DMS114 treated with DMSO at 0.1 percent for 48 hours (cell line): ENCODE measurements at regions not wholly inside any gene's neighbourhood (a gene's known extent, or its start where the extent isn't known, plus 50 kb on each side); places are given as distances from the start of the nearest gene placed in this dataset.

Experiments
- DNase-seq: peaks from one replicate; lab custom pipeline; 2025; ENCODE audit not compliant: unreplicated experiment; lab: John Stamatoyannopoulos, UW

DNA sequence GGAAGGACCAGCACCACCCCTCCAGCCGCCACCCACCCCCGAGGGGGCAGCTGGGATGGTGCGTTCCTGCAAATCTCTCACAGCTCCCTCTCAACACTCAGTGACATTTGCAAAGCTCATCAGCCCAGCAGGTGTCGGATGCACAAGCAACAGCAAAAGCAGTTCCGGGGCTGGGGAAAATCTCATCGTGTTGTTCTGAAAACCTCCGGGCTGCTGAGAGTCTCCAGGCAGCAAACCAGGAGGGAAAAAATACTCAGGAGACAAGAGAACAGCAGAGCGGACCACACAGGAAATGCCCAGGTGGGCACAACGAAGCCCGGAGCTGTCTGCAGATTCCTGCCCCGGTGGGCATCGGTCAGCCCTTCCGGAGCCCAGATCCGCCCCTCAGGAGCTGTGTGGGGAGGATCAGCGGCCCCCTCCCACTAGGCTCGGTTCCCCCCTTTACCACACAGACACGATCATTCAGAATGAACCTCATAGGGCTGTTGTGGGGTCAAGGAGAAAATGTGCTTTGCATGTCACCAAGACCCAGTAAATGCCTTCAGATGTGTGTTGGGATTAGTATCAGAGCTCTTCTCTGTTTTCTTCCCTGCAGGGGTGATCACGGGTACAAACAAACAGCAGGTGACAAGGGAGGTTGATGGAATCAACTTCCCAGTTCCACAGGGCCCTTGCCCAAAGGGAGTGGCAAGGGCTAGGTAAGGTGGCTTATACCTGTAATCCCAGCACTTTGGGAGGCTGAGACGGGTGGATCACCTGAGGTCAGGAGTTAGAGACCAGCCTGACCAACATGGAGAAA, 127.0 kb upstream of the TIAM1 start:
- DNase-seq = no peak

DNA sequence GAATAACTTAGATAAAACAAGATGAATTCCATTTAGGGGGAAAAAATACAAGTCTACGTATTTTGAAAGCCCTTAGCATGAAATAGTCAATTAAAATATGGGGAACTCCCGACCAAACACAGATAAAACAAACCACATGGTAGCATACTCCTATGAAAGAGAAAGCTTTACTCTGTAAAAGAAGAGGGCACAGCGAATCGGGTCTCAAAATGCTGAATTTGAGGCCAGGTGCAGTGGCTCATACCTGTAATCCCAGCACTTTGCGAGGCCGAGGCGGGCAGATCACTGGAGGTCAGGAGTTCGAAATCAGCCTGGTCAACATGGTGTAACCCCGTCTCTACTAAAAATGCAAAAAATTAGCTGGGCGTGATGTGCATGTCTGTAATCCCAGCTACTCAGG, 116.9 kb upstream of the TIAM1 start:
- DNase-seq = no peak

DNA sequence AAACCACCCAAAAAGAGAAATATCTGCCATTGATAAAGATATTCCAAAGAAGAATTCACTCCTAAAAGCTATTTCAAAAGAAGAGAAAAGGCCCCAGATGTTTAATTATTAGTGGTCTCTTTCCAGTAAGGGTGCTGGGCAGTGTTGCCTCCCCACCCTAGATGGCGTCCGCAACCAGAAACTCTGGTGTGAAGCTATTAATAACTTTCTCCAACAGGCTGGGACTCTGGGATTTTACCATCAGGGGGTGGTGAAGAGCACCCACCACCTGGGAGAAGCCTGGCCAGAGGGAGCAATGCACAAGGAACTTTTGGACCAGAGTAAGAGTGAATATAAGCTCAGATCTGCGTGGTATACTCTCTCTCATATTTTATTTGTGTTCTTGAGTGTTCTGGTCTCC, 115.4 kb upstream of the TIAM1 start:
- DNase-seq = no peak

DNA sequence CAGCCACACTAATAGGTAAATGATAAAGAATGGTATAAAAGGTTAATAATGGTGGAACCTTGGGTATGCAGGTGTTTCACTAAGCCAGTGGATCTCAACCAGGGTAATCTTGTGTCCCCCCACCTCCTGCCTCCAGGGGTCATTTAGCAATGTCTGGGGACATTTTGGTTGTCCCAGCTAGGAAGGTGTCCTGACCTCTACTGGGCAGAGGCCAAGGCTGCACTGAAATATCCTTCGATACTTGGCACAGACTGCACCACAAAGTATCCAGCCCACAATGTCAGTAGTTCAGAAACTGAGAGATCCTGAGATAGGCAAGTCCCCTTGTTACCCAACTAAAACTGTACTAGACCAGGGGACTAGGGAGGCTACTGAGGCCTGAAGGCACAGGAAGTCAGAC, 113.6 kb upstream of the TIAM1 start:
- no peak for DNase-seq

DNA sequence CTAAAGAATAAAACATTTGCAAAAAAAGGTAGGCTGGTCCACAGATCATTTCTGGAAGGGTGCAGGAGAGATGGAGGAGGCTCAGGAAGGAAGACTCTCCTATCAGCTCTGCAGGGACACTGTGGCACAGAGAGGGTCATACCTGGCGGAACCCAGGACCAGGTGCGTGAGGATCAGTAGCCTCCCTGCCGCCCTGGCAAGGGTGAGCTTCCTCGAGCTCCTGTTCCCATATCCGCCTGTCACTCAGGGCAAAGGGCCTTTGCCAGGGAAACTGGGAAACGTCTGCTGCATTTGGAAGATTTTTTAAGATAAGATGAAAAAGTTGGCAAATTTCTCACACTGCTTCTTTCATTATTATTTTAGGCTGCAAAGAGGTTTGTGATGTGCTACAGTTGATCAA, 112.1 kb upstream of the TIAM1 start:
- DNase-seq = no peak

DNA sequence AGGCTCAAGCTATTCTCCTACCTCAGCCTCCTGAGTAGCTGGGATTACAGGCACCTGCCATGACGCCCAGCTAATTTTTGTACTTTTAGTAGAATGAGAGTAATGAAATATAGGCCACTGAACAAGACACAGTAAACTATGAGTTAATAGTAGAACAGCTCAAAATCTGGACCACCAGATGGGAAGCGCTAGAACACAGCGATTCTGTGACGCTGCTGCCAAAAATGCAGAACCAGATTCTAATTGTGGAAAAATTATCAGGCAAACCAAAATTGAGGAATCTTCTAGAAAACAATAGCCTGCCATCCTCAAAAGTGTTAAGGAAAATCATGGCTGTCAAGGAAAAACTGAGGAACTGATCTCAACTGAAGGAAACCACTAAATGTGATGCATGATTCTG, 111.4 kb upstream of the TIAM1 start:
- DNase-seq = no peak

DNA sequence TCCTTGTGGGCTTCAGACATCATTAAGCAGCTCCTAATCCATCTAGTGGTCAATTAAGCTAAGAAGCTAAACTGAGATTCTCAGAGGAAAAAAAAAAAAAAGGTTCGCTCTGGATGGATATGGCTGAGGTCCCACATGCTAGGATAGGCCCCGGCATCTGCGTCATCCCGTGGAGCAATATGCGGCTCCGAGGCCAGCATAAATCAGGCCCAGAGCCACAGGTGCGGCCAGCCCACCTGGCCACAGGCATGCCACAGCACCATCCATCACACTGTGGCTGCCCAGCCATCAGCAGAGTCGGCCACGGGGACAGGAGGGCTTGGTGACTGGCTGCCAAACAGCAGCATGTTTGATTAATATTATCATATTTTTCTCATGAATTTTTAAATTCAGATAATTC, 106.9 kb upstream of the TIAM1 start:
- DNase-seq = no peak

DNA sequence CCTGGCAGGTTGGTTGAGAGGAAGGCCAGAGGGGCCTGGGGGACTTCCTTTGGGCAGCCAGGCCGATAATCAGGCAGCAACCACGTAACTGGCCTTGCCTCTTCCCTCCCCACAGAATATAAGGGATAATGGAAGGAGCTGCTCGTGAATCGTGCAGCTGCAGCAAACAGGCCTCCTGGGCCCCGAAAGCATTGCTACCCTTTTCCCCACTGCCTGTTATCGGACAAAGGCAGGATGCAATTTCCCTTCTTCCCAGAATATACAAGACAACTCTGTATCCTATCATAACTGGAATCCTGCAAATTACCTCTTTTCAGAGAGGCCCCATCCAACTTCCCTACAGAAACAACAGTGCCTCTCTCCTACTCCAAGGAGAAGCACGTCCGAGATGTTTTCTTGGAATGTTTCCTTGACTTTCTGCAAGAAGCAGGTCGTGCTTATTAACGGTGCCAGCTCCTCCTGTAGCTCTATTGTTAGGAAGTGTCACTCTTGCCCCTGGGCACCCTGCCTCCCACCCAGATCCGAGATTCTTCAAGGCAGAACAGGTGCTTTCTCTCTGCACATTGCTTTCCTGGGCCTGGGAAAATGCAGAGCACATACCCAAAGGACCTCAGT, 106.0 kb upstream of the TIAM1 start:
- DNase-seq = no peak

DNA sequence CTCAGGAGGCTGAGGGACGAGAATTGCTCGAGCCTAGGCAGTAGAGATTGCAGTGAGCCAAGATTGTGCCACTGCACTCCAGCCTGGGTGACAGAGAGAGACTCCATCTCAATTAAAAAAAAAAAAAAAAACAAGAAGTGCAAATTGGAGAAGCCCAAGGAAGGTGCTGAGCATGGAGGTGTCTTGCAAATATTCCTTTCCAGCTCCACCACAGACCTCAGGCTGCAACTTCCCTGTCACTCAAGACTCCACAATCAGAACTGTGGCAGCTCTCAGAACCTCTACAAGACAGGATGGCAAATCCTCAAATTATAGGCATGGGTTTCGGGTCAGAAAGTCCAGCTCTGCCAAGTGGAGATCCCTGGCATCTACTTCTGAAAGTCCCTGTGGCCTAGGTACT, 104.4 kb upstream of the TIAM1 start:
- DNase-seq = no peak

DNA sequence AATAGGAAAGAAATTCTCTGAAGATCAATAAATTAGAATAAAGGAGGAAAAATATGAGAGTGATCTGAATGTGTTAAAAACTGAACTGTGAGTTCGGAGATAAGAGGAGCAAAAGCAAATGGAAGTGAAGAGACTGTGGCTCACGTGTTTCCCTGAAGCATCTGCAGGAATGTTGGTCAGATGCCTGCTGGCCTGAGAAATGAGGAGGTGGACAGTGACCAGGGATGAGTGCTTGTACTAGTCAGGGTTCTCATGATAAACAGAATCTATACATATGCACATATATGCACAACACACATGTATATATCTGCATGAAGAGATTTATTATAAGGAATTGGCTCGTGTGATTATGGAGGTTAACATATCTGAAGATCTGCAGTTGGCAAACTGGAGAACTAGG, 103.4 kb upstream of the TIAM1 start:
- no peak for DNase-seq

DNA sequence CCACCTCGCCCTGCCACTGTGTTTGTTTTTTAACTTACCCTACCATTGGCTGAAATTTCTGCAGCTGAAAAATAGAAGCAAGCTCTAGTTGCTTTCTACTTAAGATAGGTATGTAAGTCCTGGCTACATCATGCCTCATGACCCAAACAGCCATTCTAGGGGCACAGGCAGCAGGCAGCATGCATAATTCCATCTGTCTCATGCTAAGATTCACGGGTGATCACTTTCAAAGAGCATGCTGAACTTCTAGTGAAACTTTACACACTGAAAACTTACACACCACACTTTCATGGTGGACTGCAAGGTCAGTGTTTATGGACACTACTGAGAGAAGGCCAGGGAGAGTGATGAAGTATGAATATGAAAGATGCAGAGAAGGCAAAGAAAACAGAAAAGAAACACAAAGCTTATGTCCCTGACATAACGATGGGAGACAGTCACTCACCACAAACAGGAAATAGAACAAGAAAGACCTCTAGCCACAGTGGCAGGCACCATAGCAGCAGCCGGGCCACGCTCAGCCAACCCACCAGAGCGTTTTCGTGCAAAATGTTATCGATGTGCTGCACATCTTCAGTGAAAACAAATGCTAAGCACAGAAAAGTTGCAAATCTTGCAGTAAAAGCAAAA, 102.3 kb upstream of the TIAM1 start:
- DNase-seq = no peak

DNA sequence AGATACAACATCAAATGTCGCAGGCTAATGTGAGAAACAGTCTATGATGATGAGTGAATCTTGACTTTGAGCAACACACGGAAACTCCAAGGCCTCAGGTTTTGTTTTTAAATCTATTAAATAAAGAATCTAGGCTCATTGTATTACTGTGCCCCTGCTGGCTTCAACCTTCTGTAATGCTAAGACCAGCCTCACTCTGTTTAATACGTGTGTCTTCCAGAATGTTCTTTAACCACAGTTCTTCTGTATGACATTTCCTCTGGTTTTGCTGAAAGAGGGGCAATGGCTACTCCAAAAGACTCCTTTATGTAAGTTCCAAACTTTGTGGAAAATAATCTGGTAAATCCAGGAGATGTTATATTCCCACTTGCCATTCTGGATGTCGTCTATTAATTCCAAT, 101.1 kb upstream of the TIAM1 start:
- no peak for DNase-seq

DNA sequence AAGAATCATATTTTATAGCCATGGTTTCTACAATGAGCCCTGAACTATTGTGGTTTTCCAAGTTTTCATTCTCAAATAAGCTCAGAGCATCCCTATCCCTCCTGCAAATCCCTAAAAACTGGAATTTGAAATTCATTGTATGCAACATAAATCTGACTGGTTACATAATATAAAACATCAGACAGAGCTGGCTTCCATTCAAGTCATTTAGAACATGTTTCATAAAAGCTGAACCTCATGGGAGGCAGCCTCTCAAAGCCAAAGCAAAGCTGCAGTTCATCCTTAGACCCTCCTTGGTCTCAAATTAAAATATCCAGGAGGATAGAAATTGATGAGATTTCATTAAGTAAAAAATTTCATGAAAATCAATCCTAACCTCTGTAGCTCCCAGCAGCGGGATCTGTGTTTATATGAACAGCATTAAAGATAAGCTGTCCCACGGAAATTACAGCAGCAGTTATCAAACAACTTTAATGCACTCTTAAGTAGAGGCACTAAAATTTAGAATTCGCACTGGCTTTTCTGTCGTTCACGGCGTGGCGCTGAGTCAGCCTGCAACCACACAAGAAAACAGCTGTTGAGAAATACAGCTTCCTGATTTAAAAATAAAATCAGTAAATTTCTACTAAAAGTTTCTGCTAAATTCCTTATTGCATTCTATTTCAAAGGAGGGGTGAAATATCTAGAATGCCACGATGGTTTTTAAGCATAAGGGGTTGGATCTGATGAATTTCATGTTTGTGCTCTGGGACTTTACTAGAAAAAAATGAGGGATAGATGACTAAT, 99.9 kb upstream of the TIAM1 start:
- DNase-seq = no peak

DNA sequence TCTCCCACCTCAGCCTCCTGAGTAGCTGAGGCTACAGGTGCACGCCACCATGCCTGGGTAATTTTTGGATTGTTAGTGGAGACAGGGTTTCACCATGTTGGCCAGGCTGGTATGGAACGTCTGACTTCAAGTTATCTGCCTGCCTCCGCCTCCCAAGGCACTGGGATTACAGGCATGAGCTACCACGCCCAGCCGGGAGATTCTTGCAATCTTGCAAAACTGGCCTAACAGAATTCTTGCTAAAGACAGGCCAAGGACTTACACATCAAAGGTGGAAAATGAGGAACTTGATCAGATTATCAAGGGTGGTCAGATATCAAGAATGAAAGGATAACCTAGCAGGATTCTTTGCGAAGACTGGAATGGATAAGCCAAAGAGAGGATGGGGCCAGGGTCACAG, 98.3 kb upstream of the TIAM1 start:
- DNase-seq = no peak

DNA sequence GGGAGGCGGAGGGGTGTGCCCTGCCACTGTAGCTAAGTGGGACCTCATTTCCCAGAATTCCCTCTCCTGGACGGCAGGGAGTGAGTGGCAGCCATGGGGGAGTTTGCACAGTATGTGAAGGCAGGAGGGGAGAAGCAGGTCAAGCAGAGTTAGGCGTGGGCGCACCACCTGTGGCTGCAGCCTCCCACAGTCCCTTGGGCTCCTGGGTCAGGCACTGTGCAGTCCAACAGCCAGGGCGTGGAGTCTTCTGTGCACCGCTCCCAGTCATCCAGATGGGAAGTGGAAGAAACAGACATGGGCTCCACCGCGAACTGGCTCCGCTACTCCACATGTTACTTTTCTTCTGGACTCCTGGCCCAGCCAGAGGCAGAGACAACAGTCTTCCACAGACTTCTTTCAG, 85.4 kb upstream of the TIAM1 start:
- DNase-seq = no peak

DNA sequence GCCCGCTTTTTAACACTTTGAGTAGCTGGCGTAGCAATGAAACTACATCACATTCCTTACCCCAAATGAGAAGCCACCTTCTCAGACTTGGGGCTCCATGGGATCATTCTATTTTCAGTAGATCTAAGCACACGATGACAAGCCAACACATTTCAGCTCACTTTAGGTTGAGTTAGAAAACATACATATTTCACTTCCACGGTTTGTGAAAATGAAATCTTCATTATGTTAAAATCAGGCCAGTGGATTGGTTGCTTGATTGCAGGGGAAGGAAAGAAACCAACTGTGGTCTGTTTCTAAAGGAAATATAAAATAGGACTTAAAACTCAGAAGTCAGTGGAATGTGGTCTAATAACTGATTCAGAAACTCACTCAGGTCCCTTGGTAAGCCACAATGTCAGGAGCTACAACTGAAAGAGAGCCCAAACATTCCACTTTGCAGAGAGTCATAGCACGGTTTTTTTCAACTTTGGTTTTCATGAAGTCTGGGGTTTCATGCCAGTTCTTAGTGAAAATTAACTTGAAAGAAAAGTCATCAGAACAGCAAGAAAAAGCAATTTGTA, 82.3 kb upstream of the TIAM1 start:
- no peak for DNase-seq

DNA sequence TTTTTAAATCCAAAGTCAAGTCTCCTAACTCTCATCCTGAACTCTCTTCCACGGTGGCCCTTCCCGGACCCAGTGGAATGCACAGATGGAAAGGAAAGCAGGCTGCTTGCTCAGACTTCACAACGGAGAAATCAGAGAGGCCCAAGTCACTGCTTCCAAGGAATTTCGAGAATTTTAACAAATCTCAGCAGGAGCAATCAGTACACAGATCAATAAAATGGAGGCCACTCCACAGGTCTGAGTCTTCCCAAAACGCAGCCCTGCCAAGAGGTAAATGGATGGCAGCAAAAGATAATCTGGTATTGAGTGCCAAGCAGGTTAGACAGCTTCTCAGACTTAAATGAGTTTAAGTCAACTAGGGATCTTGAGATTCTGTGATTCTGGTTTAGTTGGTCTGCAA, 81.1 kb upstream of the TIAM1 start:
- no peak for DNase-seq

DNA sequence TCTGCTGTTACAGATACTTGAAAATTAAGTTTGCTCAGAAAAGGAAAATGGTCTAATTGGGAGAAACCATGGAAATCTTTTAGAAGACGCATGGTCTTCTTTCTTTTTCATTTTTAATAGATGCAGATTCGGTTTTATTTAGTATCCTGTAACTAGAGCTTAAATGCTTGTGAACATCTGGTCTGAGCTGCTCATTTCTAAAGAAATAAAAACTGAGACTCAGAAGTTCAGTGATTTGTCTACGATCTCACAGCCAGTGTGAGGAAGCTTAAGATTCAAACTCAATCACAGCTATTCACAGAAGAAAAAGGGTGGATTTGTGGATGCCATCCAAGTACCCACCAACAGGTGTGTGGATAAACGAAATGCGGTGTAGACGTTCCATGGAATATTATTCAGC, 80.0 kb upstream of the TIAM1 start:
- DNase-seq = no peak

DNA sequence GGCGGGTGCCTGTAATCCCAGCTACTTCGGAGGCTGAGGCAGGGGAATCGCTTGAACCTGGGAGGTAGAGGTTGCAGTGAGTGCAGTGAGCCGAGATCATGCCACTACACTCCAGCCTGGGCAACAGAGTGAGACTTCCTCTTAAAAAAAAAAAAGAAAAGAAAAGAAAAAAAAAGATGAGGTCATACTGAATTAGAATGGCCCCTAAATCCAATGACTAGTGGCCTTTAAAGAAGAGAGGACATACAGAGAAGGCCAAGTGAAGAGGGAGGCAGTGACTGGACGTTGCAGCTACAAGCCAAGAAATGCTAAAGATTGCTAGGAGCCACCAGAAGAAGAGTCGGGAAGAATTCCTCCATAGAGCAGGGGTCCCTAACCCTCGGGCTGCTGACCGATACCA, 76.9 kb upstream of the TIAM1 start:
- DNase-seq = no peak

DNA sequence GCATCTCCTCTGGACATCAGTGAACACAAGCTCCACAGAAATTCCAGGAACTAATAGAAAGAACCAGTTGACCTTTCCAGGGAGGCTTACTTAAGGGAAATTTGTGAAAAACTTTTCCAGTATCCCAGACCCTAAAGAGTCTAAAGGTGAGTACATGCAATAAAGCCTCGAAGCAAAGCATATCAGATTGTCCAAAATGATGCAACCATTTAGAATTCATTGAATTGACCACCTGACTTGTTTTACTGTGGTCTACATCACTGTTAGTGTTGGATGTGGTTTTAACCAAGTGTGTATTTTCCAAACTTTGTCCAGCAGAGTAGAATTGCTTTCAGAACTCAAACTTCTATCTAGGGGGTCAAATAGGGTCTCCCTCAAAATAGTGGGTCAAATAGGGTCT, 76.3 kb upstream of the TIAM1 start:
- no peak for DNase-seq

DNA sequence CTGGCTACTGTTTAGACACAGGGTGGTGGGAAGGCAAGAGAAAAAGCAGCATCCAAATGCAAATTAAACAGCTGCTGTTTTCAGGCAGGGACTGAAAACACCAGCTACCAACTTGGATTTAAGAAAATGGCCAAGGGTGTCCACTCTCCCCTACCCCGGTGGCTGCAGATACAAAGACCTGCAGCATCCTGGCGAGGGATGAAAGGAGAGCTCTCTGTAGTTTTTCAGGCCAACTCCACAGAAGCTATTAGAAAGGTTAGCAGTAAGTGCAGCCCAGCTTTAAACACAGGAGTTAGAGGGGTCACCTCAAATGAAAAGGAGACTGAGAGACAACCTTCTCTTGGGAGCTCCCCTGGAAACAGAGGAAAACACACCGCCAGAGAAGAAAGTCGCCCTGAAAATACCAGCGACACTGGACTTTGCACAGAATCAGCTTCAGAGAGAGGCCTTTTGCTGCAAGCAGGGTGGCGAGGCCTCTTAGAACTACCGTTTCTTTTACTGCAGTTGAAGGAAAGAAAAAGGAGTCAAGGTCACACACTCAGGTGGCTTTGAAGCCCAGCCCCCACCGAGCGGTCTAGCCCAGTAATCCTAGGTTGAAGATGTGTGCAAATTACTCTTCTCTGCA, 74.4 kb upstream of the TIAM1 start:
- no peak for DNase-seq
